IMR-90 (cell line): ENCODE measurements at regions not wholly inside any gene's neighbourhood (a gene's known extent, or its start where the extent isn't known, plus 50 kb on each side); places are given as distances from the start of the nearest gene placed in this dataset.

Source experiments
- ATAC-seq: fragments of 200-7000 bp; cut with Tn5 transposase; 2 replicates; pipeline ENCODE4 v1.9.1; 2020; ENCODE audit warnings: low read depth, mild to moderate bottlenecking, moderate library complexity
- BruUV-seq: library from RNA; stranded (reverse); fragments of 400-500 nt; replicated peaks from 2 replicates; lab custom pipeline; 2021; lab: Mats Ljungman, UMichigan
- CTCF ChIA-PET: fragments of 300-600 bp; formaldehyde crosslinking; extraction: SDS; loops from one replicate; lab custom pipeline; 2021; ENCODE audit warnings: antibody characterized with exemption; lab: Yijun Ruan, JAX
- POLR2A ChIA-PET: fragments of 300-600 bp; sonication (Branson Sonifier 250); formaldehyde crosslinking; loops from one replicate; lab custom pipeline; 2022; ENCODE audit warnings: antibody characterized with exemption; ENCODE audit not compliant: unreplicated experiment; lab: Charles Lee
- DNase-seq: peaks from one replicate; pipeline ENCODE4 v3.0.0; 2013
- H2AFZ ChIP-seq: replicated peaks from 2 replicates; pipeline ENCODE3; 2013; ENCODE audit warnings: low read length, mild to moderate bottlenecking; ENCODE audit not compliant: poor library complexity
- H2AK5ac ChIP-seq: 2 replicates; pipeline ENCODE4 v1.6.1; 2013; ENCODE audit warnings: low read depth, low read length, inconsistent platforms
- H2AK9ac ChIP-seq: replicated peaks from 2 replicates; pipeline ENCODE3; 2013; ENCODE audit warnings: mild to moderate bottlenecking, low read depth, low read length, moderate library complexity; ENCODE audit not compliant: poor library complexity
- H2BK120ac ChIP-seq: 2 replicates; pipeline ENCODE4 v1.6.1; 2013; ENCODE audit warnings: low read depth, low read length, inconsistent platforms
- H2BK15ac ChIP-seq: 3 replicates; pipeline ENCODE4 v1.6.1; 2013; ENCODE audit warnings: low read depth, low read length, inconsistent platforms
- H2BK20ac ChIP-seq: 2 replicates; pipeline ENCODE4 v1.6.1; 2013; ENCODE audit warnings: low read depth, mild to moderate bottlenecking, inconsistent platforms, low read length, moderate library complexity
- H2BK5ac ChIP-seq: 2 replicates; pipeline ENCODE4 v1.6.1; 2013; ENCODE audit warnings: mild to moderate bottlenecking, low read depth, low read length, inconsistent platforms; ENCODE audit not compliant: poor library complexity, severe bottlenecking
- H3K14ac ChIP-seq: replicated peaks from 2 replicates; pipeline ENCODE4 v1.6.1; 2013; ENCODE audit warnings: low read depth, low read length, inconsistent platforms
- H3K18ac ChIP-seq: 2 replicates; pipeline ENCODE4 v1.6.1; 2013; ENCODE audit warnings: low read depth, low read length, control low read depth
- H3K23ac ChIP-seq: 2 replicates; pipeline ENCODE4 v1.6.1; 2013; ENCODE audit warnings: low read depth, low read length, inconsistent platforms
- H3K27ac ChIP-seq: 2 replicates; pipeline ENCODE4 v1.5.1; 2013; ENCODE audit warnings: mild to moderate bottlenecking, control low read depth, low read length; ENCODE audit not compliant: insufficient read depth
- H3K27me3 ChIP-seq: 2 replicates; pipeline ENCODE4 v1.6.1; 2013; ENCODE audit warnings: low read length; ENCODE audit not compliant: control insufficient read depth, insufficient read depth
- H3K36me3 ChIP-seq: 2 replicates; pipeline ENCODE4 v1.6.1; 2013; ENCODE audit warnings: low read length, mixed read lengths; ENCODE audit not compliant: control insufficient read depth, insufficient read depth
- H3K4ac ChIP-seq: 2 replicates; pipeline ENCODE4 v1.6.1; 2013; ENCODE audit warnings: low read depth, low read length, inconsistent platforms
- H3K4me1 ChIP-seq: 2 replicates; pipeline ENCODE4 v1.6.1; 2013; ENCODE audit warnings: low read length, mixed read lengths; ENCODE audit not compliant: control insufficient read depth, insufficient read depth
- H3K4me2 ChIP-seq: 2 replicates; pipeline ENCODE4 v1.6.1; 2013; ENCODE audit warnings: low read depth, mild to moderate bottlenecking, control low read depth, low read length, moderate library complexity
- H3K4me3 ChIP-seq: 2 replicates; pipeline ENCODE4 v1.5.1; 2013; ENCODE audit warnings: low read depth, mild to moderate bottlenecking, control low read depth, low read length, moderate library complexity; ENCODE audit not compliant: insufficient read depth
- H3K56ac ChIP-seq: 2 replicates; pipeline ENCODE4 v1.6.1; 2013; ENCODE audit warnings: low read length, inconsistent platforms; ENCODE audit not compliant: insufficient read depth; ENCODE audit errors: extremely low read depth
- H3K79me1 ChIP-seq, 2 experiments: 2 replicates each; pipeline ENCODE4 v1.6.1; 2013; ENCODE audit warnings: low read length in 2 of 2, inconsistent platforms in 1 of 2, low read depth in 1 of 2
- H3K9ac ChIP-seq: 2 replicates; pipeline ENCODE4 v1.6.1; 2013; ENCODE audit warnings: low read depth, low read length, control low read depth
- H3K9me1 ChIP-seq: 2 replicates; pipeline ENCODE4 v1.6.1; 2013; ENCODE audit warnings: low read length, inconsistent platforms; ENCODE audit not compliant: insufficient read depth
- H3K9me3 ChIP-seq: 2 replicates; pipeline ENCODE4 v1.6.1; 2013; ENCODE audit warnings: low read length; ENCODE audit not compliant: control insufficient read depth, insufficient read depth
- H4K20me1 ChIP-seq: 2 replicates; pipeline ENCODE4 v1.6.1; 2013; ENCODE audit warnings: low read length, inconsistent platforms; ENCODE audit not compliant: insufficient read depth
- H4K5ac ChIP-seq: 2 replicates; pipeline ENCODE4 v1.6.1; 2013; ENCODE audit warnings: mild to moderate bottlenecking, low read depth, low read length, control low read depth
- H4K8ac ChIP-seq, 2 experiments: 2 replicates each; pipeline ENCODE4 v1.6.1; 2013; ENCODE audit warnings: low read depth in 2 of 2, low read length in 2 of 2, control low read depth in 1 of 2, inconsistent platforms in 1 of 2
- H4K91ac ChIP-seq: 2 replicates; pipeline ENCODE4 v1.6.1; 2013; ENCODE audit warnings: low read depth, low read length, inconsistent platforms; ENCODE audit not compliant: insufficient read depth
- FOS ChIP-seq: fragments of 150-350 bp; IDR thresholded peaks from 2 replicates; pipeline ENCODE4 v1.6.1; 2016; ENCODE audit warnings: low read depth, low read length
- MAFK ChIP-seq: IDR thresholded peaks from 2 replicates; pipeline ENCODE4 v1.6.1; 2012; ENCODE audit warnings: low read depth, low read length, improper control_type of control experiment
- WGBS, 2 experiments: methylation state at CpG; one replicate each; pipeline versions ENCODE4 v1.1.5 to v1.1.7; 2013; ENCODE audit warnings: missing lambda C conversion rate in 2 of 2; ENCODE audit not compliant: insufficient read length in 1 of 2; ENCODE audit errors: extremely low coverage in 2 of 2; 5-methylcytosine and 5-hydroxymethylcytosine counted together
- dilution Hi-C: fragments of 300-500 bp; cut with HindIII; formaldehyde crosslinking; loops from one replicate; pipeline ENCODE4 v1.14.3; 2018; ENCODE audit warnings: low sequenced_read_pairs; ENCODE audit not compliant: unreplicated experiment
- in situ Hi-C: fragments of 300-500 bp; cut with MboI; formaldehyde crosslinking; loops from 3 replicates; pipeline ENCODE4 v1.14.3; 2019; ENCODE audit warnings: low sequenced_read_pairs, inconsistent platforms, mixed read lengths
- intact Hi-C: fragments of 100-400 bp; cut with micrococcal nuclease; formaldehyde crosslinking; loops from 2 replicates; pipeline ENCODE4 v1.10.0; 2022

DNA sequence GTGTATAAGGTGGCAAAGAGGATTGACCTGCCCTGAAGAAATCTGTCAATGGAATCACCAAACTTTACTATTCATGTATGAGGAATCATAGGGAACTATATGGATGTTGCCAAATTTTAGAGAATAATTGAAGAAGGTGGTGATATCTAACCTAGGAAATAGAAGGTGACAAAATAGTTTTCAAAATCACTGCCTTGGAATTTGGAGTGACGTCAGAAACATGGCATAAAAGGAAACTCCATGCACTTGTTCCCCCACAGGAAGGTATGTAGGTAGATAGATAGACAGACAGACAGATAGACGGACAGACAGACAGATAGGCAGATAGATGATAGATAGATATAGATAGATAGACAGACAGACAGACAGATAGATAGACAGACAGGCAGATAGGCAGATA, 793.9 kb upstream of the AMOT start:
- Histone ChIP-seq H2AK9ac (no peak overlapping the region), H4K20me1 (no peaks in the 10 kb centered on the region), H2AFZ (no peak overlapping the region), H3K79me1 (no peaks in the 10 kb centered on the region), H3K9me3 (no peaks in the 10 kb centered on the region; the same call in 1 of the 2 replicates), H3K23ac (no peak overlapping the region), H4K8ac (no peak overlapping the region), H2BK120ac (no peak overlapping the region), H3K18ac (no peak overlapping the region), H3K36me3 (no peaks in the 10 kb centered on the region), H4K5ac (no peak overlapping the region), H2BK20ac (no peak overlapping the region), H3K56ac (no peak overlapping the region), H3K27me3 (no peaks in the 10 kb centered on the region), H3K4me3 (no peak overlapping the region), H3K4me1 (no peaks in the 10 kb centered on the region), H2BK15ac (no peak overlapping the region), H3K9me1 (no peaks in the 10 kb centered on the region), H3K14ac (no peak overlapping the region), H3K4ac (no peak overlapping the region), H4K91ac (no peak overlapping the region), H2BK5ac (no peak overlapping the region), H3K4me2 (no peak overlapping the region), H2AK5ac (no peak overlapping the region), H3K27ac (no peak overlapping the region), H3K9ac (no peak overlapping the region)
- POLR2A ChIA-PET = no interaction called here
- TF ChIP-seq MAFK (no peak), FOS (no peak)
- no CpG with 5 or more reads among the region's 2 CpGs for WGBS, 2 experiments
- CTCF ChIA-PET = no interaction called here
- ATAC-seq (no peak), DNase-seq (no peak)
- BruUV-seq = no TSS peak
- intact Hi-C loops = no loop called here
- dilution Hi-C loops = no loop called here
- in situ Hi-C loops = no loop called here
